ENCODE measurements at regions not wholly inside any gene's neighbourhood (a gene's known extent, or its start where the extent isn't known, plus 50 kb on each side); places are given as distances from the start of the nearest gene placed in this dataset.

DNA sequence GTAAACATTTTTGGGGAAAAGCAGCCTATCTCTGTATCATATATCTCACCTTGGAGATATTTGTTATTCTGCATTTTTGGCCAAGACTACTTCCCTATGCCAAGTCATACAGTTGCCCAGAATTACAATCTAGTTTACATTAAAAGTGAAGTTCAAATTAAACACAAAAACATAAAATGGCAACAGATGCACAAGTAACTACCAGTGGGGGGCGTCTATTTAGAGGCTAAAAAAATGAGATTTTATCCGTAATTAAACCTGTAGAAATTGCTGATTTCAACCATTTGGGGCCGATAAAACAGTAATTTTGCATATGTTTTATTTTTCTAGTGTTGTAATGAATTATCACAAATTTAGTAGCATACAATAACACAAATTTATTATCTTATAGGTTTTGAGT, 787.1 kb upstream of the CHD1 start:
- DNase-seq (ENCODE audit: low spot score), result no peak
- Histone ChIP-seq H3K36me3 (ENCODE audit: low read depth) (no peaks in the 10 kb centered on the region), H3K27me3 (ENCODE audit: insufficient read depth, poor library complexity, severe bottlenecking) (peaks cover 17% of the 10 kb centered on the region), H3K27ac (ENCODE audit: poor library complexity, severe bottlenecking) (no peak overlapping the region), H3K4me3 (ENCODE audit: severe bottlenecking) (no peak overlapping the region), H3K9me3 (ENCODE audit: severe bottlenecking) (peaks cover 3% of the 10 kb centered on the region), H3K4me1 (ENCODE audit: insufficient read depth, poor library complexity, severe bottlenecking) (no peaks in the 10 kb centered on the region)
- no peak for ATAC-seq (ENCODE audit: low read depth)
- TF ChIP-seq, protein P1, sequence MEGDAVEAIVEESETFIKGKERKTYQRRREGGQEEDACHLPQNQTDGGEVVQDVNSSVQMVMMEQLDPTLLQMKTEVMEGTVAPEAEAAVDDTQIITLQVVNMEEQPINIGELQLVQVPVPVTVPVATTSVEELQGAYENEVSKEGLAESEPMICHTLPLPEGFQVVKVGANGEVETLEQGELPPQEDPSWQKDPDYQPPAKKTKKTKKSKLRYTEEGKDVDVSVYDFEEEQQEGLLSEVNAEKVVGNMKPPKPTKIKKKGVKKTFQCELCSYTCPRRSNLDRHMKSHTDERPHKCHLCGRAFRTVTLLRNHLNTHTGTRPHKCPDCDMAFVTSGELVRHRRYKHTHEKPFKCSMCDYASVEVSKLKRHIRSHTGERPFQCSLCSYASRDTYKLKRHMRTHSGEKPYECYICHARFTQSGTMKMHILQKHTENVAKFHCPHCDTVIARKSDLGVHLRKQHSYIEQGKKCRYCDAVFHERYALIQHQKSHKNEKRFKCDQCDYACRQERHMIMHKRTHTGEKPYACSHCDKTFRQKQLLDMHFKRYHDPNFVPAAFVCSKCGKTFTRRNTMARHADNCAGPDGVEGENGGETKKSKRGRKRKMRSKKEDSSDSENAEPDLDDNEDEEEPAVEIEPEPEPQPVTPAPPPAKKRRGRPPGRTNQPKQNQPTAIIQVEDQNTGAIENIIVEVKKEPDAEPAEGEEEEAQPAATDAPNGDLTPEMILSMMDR (IDR thresholded peaks at IDR 0.05; ENCODE audit: poor library complexity, severe bottlenecking), result peak; percentile 17

DNA sequence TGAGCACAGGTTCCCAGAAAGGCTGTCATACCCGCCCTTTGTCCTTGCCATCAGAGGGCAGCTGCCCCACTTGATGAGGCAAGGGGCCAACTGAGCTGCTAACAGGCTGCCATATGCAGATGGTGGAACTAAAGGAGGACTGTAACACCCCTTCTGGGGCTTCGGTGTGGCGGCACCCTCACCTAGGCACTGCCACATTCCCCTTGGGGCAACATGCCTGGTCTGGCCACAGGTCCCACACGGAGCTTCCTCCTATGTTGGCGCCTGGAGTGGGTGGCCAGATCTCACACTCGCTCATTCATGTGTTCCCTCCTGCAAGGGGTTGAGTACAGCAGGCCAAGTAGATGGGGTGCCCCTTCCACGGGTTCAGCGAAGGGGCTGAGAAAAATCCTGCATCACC, 777.4 kb upstream of the CHD1 start:
- ATAC-seq (ENCODE audit: low read depth) (no peak), DNase-seq (ENCODE audit: low spot score) (no peak)
- no peak overlapping the region for H3K4me3 ChIP-seq (ENCODE audit: severe bottlenecking)
- no peaks in the 10 kb centered on the region for H3K27me3 ChIP-seq (ENCODE audit: insufficient read depth, poor library complexity, severe bottlenecking)
- H3K27ac ChIP-seq (ENCODE audit: poor library complexity, severe bottlenecking), result no peak overlapping the region
- TF ChIP-seq, protein P1 (IDR thresholded peaks at IDR 0.05; ENCODE audit: poor library complexity, severe bottlenecking), result no peak
- H3K36me3 ChIP-seq (ENCODE audit: low read depth), result no peaks in the 10 kb centered on the region
- H3K9me3 ChIP-seq (ENCODE audit: severe bottlenecking), result no peaks in the 10 kb centered on the region
- peaks cover 10% of the 10 kb centered on the region for H3K4me1 ChIP-seq (ENCODE audit: insufficient read depth, poor library complexity, severe bottlenecking)

DNA sequence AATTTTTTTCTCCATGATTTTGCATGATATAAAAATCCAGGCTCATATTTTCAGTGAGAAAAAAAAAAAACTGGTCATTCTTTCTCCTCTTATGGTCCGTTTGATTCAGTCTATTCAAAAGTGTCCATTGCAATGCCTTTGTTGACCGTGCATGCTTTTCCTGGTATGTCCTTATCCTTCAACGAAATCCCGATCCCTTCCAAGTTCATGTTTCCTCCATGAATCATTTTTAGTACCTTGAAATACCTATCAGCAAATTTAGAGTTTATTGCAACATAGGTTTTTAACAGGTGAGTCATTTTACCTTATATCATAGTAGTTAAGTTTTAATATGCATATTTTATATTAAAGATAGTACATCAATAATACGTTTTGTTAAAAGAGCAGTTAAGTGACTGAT, 773.8 kb upstream of the CHD1 start:
- ATAC-seq (ENCODE audit: low read depth) (peak; percentile 99), DNase-seq (ENCODE audit: low spot score) (no peak)
- Histone ChIP-seq H3K27me3 (ENCODE audit: insufficient read depth, poor library complexity, severe bottlenecking) (no peaks in the 10 kb centered on the region), H3K4me3 (ENCODE audit: severe bottlenecking) (no peak overlapping the region), H3K9me3 (ENCODE audit: severe bottlenecking) (no peaks in the 10 kb centered on the region), H3K27ac (ENCODE audit: poor library complexity, severe bottlenecking) (no peak overlapping the region), H3K36me3 (ENCODE audit: low read depth) (no peaks in the 10 kb centered on the region), H3K4me1 (ENCODE audit: insufficient read depth, poor library complexity, severe bottlenecking) (peaks cover 10% of the 10 kb centered on the region)
- TF ChIP-seq, protein P1 (IDR thresholded peaks at IDR 0.05; ENCODE audit: poor library complexity, severe bottlenecking), result peak; percentile 7

DNA sequence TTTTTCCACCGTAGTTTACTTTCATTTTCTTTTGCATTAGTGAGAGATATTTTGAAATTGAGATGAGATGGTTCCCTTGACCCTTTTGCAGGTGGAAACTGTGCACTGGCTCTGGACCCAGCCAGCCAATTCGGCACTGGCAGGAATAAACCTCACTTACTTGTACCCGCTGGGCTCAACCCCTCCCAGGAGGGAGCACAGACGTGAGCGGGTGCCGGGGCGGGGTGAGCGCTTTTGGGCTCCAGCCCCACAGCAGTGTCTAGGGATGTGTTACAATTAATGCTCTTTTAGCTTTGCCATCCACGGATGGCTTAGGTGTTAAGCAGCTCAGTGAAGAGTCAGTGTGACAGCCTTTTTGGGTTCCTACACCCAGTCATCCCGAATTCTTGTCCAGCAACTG, 766.1 kb upstream of the CHD1 start:
- DNase-seq (ENCODE audit: low spot score), result no peak
- H3K9me3 ChIP-seq (ENCODE audit: severe bottlenecking), result no peaks in the 10 kb centered on the region

DNA sequence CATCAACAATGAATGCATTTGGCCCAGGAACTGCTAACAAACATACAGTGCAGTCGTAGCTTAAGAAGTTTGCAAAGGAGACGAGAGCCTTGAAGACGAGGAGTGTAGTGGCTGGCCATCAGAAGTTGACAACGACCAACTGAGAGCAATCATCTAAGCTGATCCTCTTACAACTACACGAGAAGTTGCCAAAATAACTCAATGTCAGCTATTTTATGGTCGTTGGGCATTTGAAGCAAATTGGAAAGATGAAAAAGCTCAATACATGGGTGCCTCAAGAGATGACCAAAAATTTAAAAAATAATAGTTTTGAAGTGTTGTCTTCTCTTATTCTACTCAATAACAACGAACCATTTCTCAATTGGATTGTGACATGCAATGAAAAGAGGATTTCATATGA, 757.7 kb upstream of the CHD1 start:
- no peak overlapping the region for H3K27ac ChIP-seq (ENCODE audit: poor library complexity, severe bottlenecking)
- no peak overlapping the region for H3K4me3 ChIP-seq (ENCODE audit: severe bottlenecking)
- no peaks in the 10 kb centered on the region for H3K36me3 ChIP-seq (ENCODE audit: low read depth)
- no peaks in the 10 kb centered on the region for H3K9me3 ChIP-seq (ENCODE audit: severe bottlenecking)
- no peak for DNase-seq (ENCODE audit: low spot score)
- ATAC-seq (ENCODE audit: low read depth), result no peak
- peaks cover 8% of the 10 kb centered on the region for H3K27me3 ChIP-seq (ENCODE audit: insufficient read depth, poor library complexity, severe bottlenecking)
- no peaks in the 10 kb centered on the region for H3K4me1 ChIP-seq (ENCODE audit: insufficient read depth, poor library complexity, severe bottlenecking)
- TF ChIP-seq, protein P1 (IDR thresholded peaks at IDR 0.05; ENCODE audit: poor library complexity, severe bottlenecking), result no peak

More for the DNA sequence above, 766.1 kb upstream of the CHD1 start:
- Histone ChIP-seq H3K27me3 (ENCODE audit: insufficient read depth, poor library complexity, severe bottlenecking) (no peaks in the 10 kb centered on the region), H3K27ac (ENCODE audit: poor library complexity, severe bottlenecking) (no peak overlapping the region), H3K36me3 (ENCODE audit: low read depth) (no peaks in the 10 kb centered on the region), H3K4me1 (ENCODE audit: insufficient read depth, poor library complexity, severe bottlenecking) (no peaks in the 10 kb centered on the region), H3K4me3 (ENCODE audit: severe bottlenecking) (no peak overlapping the region)
- TF ChIP-seq, protein P1 (IDR thresholded peaks at IDR 0.05; ENCODE audit: poor library complexity, severe bottlenecking), result no peak
- ATAC-seq (ENCODE audit: low read depth), result no peak
